Stimulated activated naive CD4-positive, alpha-beta T cell treated with Interleukin-2 at 50 U/mL for 16 hours (primary cell): ENCODE measurements at regions not wholly inside any gene's neighbourhood (a gene's known extent, or its start where the extent isn't known, plus 50 kb on each side); places are given as distances from the start of the nearest gene placed in this dataset.
"Not testable (repeated sequence)": the region's sequence is repeated elsewhere in the genome, so short reads cannot be mapped to it uniquely, and the experiment has no call there.

Experiments used
- DNase-seq: peaks from one replicate; lab custom pipeline; 2025; lab: John Stamatoyannopoulos, UW

DNA sequence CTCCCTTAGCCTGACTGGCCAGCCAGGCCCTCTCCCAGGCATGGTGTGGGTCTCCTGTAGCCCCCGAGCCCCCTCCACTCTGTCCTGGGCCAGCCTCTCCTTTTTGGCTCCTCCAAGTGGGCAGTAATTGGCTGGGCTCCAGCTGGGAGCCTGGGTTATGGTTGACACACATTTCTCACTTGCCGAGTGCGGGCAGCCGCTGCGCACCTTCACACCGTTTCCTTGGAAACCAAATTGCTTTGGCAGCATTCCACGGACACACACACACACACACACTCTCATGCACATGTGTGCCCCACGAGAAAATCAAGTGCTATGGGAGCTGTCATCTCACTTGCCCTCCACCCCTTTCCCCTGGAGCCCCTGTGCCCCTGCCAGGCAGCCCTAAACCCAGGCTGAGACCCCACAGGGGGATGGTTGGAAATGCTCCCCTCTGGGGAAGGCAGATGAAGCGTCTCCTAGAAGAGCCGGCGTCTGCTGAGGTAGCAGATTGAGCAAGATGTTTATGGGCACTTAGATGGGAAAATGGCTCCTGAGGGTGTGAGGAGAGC lies 402.7 kb upstream of the TNRC6C start:
- no peak for DNase-seq

DNA sequence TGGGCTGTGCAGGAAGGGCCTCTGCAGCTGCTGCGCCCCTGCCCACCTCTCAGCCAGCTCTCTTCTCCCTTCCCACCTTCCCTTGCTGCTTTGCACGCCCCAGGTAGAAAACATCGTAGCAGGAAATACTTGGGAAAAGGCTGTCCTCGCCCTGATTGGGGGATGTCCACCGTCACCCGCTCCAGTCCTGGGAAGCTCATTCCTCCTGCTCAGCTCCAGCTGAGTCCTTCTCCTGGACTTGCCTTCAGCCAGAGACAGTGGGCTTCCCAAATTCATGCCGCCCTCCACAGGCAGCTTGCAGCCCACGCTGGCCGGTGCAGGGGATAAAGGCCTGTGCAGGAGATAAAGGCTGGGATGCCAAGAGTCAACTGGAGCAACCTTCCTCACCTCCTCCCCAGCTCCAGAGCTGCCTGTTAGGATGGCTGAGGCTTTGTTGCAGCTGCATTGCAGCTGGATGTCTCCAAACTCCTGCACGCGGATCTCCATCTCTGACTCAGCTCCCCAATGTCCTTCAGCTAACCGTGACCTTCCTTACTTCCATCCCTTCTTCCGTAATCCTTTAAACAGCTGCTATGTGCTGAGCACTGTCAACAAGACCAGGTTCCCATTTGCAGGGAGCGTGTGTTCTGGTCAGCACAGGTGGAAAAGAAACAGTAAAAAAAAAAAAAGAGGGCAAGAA lies 402.0 kb upstream of the TNRC6C start:
- no peak for DNase-seq

DNA sequence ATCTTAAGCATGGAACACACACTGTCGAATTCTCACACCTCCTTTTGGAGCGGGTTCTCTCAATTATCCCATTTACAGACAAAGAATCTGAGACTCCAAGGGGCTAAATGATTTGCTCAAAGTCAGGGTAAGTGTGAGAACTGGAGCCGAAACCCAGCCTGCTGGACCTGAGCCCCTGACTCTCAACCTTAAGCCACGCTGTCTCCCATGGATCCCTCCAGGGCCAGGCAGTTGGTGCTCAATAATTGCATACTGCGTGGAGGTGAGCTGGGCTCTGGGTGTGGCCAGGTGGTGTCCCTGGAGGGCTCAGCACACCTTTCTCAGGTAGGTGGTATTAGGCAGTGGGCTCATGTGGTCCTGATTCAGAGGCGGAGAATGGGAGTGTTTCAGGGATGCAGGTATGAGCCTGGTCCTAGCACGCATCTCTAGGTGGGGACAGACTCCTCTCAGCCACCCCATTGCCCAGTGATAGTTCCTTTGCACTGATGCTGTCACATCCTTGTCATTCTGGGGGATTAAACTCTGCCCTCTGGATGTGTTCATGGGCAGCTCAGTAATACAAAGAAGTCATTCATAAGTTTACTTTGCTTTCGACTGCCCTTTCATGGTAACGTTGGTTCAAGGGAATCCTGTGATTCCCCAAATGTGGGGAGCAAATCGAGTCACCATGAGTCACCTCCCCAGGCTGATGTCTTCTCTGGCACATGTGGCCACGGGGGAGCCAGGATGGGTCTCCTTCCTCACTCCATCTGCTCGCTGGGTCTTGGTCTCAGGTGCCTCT lies 399.5 kb upstream of the TNRC6C start:
- no peak for DNase-seq

DNA sequence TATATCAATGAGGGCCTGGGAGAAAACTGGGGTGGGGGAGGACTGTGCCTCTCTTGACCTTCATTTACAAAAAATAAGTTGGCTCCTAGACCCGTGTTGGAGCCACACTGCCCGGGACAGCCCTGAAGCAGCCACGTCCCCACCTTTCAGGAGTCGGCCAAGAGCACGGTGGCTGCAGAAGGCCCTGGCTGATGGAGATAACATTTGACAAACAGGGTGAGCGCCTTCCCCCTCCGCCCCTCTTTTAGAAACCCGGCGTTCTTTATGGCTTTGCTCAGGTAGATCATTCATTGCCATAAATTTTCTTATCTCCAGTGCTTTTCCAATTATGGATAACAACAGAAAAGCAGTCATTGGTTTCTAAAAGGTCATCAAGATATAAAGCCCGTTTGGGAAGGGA lies 398.1 kb upstream of the TNRC6C start:
- no peak for DNase-seq

DNA sequence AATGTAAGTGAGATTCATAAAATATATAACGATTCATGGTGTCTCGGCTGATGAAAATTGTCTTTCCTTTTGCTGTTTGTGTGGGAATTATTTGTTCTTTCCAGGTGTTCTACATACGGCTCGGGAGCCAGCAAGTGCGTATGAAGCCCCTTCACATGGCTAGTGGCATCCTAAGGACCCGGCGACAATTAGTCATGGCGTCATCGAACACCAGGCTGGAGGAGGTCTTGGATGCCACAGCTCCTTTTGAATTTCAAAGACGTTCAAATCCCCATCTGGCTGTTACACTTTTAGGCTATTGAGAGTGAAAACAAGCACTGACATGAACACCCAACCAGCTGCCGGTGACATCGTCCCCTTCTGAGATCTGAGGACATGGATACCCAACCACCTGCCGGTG lies 397.7 kb upstream of the TNRC6C start:
- no peak for DNase-seq

DNA sequence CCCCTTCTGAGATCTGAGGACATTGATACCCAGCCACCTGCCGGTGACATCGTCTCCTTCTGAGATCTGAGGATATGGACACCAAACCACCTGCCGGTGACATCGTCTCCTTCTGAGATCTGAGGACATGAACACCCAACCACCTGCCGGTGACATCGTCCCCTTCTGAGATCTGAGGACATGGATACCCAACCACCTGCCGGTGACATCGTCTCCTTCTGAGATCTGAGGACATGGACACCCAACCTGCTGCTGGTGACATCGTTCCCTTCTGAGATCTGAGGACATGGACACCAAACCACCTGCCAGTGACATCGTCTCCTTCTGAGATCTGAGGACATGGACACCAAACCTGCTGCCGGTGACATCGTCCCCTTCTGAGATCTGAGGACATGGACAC lies 396.1 kb upstream of the TNRC6C start:
- not testable (repeated sequence) for DNase-seq

DNA sequence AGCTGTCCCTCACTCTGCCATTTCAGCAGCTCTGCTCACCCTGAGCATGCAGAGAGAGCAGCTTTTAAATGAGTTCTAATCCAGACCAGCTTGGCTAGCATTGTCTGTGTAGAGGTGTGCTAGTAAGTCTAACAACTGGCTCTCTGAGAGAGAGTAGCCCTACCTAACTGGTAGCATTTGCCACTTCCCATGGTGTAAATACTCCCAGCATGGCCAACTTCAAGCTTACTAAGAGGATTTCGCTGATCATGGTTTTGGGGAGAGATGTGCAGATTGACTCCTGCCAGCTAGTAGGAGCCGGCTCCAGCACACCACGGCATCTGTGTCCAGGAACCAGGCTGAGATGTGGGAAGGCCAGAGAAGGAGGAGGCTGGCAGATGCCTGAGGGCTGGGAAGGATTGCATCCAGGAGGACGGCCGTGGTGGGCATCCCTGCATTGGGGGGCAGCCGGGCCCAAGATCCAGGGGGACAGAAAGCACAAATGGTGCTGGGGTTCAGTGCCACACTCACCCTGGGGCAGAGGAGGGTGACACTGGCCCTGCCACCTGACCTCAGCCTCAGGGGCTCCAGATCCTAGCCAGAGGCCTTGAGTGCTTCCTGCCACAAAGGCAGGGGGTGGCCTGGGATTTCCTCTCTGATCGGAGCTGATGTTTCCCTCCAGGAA lies 394.9 kb upstream of the TNRC6C start:
- DNase-seq = no peak

DNA sequence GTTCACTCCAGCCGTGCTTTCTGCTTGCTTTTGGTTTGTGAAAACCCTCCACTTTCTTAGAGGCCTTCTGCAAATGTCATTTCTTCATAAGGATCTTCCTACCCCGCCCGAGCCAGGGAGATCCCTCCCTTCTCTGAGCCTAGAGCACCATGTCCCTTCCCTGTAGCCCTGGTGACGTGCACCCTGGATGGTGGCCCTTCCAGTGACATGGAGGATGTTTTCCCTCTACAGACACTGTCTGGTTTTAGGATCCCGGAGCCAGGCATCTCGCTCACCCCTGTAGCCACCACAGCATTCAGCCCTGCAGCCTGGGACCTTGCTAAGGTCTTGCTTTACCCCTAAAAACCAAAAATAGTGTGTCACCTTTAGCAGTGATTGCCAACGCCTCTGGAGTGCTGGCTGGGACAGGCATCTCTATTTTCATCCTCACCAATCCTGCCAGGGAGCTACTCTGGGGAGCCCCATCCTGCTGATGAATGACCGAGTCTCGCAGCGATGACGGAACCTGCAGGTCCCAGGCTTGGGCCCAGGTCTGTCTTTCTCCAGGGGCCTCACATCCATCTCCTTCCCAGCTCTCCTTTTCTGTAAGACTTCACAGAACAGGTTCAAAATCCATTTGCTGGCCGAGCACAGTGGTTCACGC lies 394.1 kb upstream of the TNRC6C start:
- DNase-seq = no peak

DNA sequence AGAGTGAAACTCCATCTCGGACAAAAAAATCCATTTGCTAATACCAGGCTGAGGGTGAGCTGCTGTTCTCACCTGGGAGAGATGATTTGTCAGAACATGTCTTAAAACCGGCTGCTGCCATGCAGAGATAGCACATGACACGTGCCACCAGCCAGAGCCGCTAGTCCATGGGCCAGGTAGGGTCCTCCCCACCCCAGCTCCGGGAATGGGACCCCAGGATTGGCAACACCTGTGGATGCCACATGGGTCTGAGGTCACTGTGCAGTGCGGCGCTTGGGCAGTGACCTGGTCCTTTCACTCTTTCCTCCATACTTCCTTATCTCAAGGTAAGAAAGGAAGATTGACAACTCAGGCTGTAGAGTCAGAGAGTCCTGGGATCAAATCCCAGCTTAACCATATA lies 393.3 kb upstream of the TNRC6C start:
- DNase-seq = no peak

DNA sequence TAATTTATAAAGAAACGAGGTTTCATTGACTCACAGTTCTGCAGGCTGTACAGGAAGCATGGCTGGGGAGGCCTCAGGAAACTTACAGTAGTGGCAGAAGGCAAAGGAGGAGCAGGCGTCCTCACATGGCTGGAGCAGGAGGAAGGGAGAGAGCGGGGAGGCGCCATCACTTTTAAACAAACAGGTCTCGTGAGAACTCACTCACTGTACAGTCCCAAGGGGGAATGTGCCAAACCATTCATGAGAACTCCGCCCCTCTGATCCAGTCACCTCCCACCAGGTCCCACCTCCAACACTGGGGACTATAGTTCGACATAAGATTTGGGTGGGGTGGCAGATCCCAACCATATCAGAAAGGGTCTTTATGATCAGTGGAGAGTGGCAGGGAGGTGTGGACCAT lies 392.4 kb upstream of the TNRC6C start:
- DNase-seq = no peak

DNA sequence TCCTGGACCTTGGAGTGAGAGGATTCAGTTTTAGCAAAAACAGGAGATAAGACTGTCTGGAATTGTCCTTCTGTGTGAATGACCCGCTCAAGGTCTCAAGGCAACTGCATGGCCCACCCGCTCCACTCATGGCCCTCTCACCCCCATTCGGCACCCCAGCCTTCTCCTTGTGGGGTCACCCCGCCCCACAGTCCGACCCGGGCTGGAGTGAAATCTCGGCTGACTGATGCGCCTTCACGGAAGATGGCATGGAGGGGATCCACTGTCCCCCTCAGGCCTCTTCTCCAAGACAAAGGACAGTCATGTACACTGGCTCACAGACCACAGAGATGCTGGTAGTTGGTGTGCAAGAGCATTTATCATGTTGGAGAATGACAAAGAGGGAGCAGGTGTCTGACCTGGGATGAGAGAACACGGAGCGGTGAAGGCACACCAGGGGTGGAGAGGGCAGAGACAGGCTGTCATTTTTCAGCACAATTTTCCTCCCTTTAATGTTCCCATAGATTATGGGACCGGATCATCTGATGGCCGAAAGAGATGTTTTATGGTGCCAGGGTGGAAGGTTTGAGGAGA lies 391.9 kb upstream of the TNRC6C start:
- DNase-seq = no peak

DNA sequence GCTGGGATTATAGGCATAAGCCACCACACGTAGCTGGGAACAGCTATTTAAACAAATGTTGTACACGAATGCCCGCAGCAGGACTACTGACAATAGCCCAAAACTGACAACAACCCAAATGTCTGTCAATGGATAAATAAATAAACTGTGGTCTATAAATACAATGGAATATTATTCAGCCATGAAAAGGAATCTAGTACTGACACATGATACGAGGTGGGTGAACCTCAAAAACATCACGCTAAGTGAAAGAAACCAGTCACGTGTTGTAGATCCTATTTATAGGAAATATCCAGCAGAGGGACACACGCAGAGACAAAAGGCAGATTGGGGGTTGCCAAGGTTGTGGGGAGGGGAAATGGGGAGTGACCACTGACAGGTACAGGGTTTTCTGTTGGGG lies 390.0 kb upstream of the TNRC6C start:
- DNase-seq = no peak

DNA sequence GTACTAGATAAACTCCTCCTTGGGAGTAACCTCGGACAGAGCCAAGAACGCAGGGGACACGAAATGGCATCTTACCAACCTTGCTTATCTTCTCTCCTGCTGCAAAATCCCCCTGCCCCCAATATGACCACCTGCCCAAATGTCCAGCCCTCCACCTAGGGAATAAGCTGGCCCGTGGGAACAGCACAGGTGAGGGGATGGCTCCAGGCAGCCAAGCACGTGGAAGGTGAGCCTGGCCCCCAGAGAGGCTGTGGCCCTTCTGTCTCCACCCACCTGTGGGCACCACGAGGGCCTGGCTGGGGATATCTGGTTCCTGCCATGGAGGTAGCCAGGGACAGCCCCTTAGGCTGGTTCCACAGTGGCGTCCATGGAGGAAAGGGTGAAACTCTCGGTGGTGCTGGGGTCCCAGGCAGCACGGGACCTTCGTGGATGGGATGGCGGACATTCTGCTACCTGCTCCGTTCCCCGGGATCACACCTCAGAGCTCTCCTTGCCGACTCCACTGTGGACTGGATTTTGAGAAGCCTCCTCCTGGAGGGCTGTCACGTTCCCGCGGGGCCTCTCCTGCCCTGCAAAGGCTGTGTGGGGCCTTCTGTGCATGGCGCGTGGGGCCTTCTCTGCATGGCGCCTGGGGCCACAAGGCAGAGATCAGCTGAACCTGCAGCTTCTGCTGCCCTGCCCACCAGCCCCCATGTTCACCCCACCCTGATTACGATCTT lies 388.5 kb upstream of the TNRC6C start:
- DNase-seq = no peak

DNA sequence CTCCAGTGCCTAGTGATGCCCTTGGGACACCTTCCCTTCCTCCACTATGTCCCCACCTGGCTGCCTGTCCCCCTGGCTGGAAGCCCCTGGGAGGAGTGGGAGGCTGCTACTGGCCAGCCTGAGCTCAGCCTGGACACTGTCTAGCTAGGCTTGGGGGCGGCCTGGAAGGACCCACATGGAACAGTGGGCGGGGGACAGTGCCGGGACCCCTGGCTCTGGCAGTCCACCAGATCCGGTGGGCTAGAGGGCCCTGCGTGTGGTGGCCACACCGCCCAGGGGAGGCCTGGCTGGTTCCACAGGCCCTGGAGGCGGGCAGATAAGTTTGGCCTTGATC lies 388.0 kb upstream of the TNRC6C start:
- no peak for DNase-seq

DNA sequence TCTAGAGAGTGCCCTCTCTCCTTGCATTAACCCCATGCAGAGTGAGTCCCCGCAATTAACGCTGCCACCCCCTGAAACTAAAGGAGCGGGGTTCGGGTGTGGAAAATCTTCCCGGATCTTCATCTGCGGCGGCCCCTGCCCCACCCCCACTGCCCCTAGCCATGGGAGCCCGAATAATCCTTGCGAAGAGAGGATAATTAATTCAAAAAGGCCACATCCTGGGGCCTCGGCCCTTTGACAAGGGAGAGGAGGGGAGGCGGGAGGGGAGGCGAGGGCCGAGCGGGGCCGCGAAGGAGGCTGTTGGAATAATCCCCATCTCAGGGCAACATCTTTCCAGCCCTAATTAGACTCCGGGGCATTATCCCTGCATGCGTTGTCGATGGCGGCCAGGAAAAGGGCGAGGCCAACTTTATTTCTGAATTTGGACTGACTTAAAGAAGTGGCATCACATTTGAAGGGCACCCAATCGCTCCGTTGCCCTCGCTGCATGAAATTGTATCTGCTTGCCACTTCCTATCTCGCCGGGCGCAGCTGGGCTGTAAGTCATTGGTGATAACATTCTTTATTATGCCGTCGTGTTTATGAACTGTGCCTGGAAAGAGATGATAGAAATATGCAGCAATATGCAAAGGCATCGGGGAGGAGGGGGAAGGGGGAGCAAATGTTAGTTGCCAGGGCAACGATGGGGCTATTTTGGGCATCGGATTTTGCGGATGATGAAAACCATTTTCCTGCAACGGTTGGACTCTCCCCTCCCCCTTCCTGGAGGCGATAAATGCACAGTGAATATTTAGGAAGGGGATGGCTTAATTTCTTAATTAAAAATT lies 387.1 kb upstream of the TNRC6C start:
- DNase-seq = no peak

DNA sequence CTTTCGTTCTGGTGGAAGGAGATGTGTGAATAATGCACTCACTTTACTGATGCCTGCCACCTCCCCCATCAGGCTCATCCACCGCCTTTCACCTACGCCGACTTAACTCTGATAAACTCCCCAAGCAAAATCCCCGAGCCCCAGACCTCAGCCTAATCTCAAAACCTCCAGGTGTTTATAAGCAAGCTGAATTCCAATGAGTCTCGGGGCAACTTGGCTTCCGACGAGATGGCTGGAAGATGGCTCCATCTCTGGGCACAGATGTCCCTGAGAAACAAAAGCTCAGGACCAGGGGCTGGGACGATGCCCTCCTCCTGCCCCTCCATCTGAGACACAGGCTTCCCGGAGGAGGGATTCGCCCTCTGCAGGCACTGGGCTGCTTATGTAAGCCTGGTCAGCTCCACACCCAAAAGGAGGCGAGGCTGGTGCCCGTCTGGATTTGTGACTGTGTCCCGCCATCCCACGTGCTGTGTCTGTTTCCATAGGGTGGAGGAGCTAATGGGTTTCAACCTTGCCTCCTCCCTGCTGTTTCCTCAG lies 386.4 kb upstream of the TNRC6C start:
- no peak for DNase-seq

DNA sequence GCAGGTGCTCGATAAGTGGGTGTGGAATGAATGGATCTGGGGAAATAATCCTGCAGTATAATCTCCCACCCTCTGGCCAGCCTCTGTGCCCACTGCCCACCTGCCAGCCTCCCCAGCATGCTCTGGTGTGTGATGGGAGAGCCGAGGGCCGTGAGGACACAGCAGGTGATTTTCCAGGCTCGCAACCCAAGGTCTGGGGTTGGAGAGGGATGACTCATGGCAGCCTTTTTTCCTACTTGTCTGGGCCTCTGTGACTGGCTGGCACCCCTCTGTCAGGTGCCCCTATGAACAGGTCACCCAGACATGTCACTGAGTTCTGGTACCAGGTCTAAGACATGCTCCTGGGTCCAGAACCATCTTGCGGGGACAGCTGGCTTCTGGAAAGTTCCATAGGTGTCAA lies 385.7 kb upstream of the TNRC6C start:
- no peak for DNase-seq

DNA sequence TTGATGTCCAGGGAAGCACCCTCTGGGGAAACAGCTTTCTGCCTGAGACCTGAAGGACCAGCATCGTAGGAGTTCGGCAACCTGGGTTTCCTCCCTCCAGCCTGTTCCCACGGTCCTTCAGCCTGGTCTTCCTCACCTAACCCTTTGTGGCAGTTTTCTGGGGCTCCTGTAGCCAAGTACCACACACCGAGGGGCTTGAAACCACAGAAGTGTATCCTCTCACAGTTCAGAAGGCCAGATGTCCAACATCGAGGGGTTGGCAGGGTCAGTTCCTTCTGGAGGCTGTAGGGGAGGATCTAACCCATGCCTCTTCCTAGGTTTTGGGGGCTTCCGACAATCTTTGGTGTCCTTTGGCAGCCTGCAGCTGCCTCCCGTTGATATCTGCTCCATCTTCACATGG lies 381.0 kb upstream of the TNRC6C start:
- no peak for DNase-seq

DNA sequence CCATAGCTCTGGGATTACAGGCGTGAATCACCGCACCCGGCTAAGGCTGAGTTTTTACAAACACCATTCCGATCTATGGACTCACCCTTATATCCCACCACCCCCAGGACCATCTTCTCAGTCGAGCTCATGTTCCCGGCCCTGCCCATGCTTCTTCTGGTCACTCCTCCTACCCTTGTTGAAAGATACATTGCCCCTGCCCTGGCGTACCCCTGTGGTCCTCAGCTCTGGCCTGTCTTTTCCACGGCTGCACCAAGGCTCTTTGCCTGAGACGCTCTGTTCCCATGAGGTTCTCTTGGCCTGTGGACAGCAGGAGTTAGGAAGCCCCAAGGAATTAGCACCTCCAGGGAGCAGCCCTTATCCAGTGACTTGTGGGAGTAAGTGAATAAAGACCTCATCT lies 379.4 kb upstream of the TNRC6C start:
- no peak for DNase-seq

DNA sequence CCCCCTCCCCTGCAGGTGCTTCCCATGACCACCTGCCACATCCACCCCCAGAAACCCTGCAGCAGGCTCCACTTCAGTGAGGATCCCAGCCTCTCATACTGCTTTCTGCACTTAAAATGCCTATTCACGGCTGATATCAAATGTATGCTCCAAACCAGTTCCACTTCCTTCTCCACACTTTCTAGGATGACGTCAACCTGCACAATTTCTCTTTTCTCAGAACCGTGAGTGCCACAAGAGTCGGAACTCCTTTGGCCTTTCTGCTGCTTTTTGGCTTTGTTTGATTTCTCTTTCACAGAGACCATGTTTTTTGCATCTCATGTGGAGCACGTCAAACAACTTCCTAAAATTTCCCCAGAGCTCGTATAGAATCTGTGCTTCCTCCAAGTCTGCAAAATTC lies 378.8 kb upstream of the TNRC6C start:
- no peak for DNase-seq
